Heart right ventricle (tissue), 16 donors: ENCODE measurements at regions not wholly inside any gene's neighbourhood (a gene's known extent, or its start where the extent isn't known, plus 50 kb on each side); places are given as distances from the start of the nearest gene placed in this dataset.

Source experiments
- ATAC-seq, 8 donors: fragments of 200-7000 bp; cut with Tn5 transposase; one replicate each; pipeline ENCODE4 v1.9.1; 2020; ENCODE audit warnings: mild to moderate bottlenecking in 8 of 8, moderate library complexity in 8 of 8, moderate number of reproducible peaks in 1 of 8
- DNase-seq, 2 donors: peaks; one replicate each; pipeline ENCODE4 v3.0.0-alpha.2; 2020
- H3K27ac ChIP-seq, 10 donors: fragments of 200-600 bp; sonication (generic) in 2 of 10; one replicate each; pipeline versions ENCODE4 v1.5.0 to v1.8.0; 2020 to 2022; ENCODE audit warnings: mild to moderate bottlenecking in 3 of 10
- H3K27me3 ChIP-seq, 7 donors: fragments of 200-600 bp; one replicate each; pipeline ENCODE4 v1.8.0; 2021 to 2022; ENCODE audit warnings: mild to moderate bottlenecking in 2 of 7
- H3K36me3 ChIP-seq, 9 donors: fragments of 200-600 bp; sonication (generic) in 1 of 9; one replicate each; pipeline versions ENCODE4 v1.5.0 to v1.8.0; 2020 to 2022; ENCODE audit warnings: mild to moderate bottlenecking in 2 of 9
- H3K4me1 ChIP-seq, 9 donors: fragments of 200-600 bp; sonication (generic) in 1 of 9; one replicate each; pipeline versions ENCODE4 v1.5.0 to v1.8.0; 2020 to 2022; ENCODE audit warnings: mild to moderate bottlenecking in 4 of 9
- H3K4me3 ChIP-seq, 10 donors: fragments of 200-600 bp; sonication (generic) in 2 of 10; one replicate each; pipeline versions ENCODE4 v1.5.0 to v1.8.0; 2020 to 2022; ENCODE audit warnings: mild to moderate bottlenecking in 7 of 10, moderate library complexity in 2 of 10
- H3K9me3 ChIP-seq, 11 donors: fragments of 200-600 bp in 10 of 11; sonication (generic) in 2 of 11; one replicate each; pipeline versions ENCODE4 v1.5.0 to v1.8.0; 2013 to 2022; ENCODE audit warnings: mild to moderate bottlenecking in 2 of 11, control low read depth in 1 of 11, moderate library complexity in 1 of 11
- WGBS, 2 donors: extraction: QIAGEN DNeasy Blood & Tissue Kit; methylation state at CpG; one replicate each; pipeline ENCODE4 v1.1.7; 2013; ENCODE audit warnings: inconsistent platforms in 1 of 2; 5-methylcytosine and 5-hydroxymethylcytosine counted together
- intact Hi-C, 10 donors: fragments of 100-400 bp; cut with DNase I; formaldehyde crosslinking; loops; one replicate each; pipeline versions ENCODE4 v1.11.1 to v1.14.2; 2022
- TF ChIP-seq, protein P1 (sequence below), 9 donors: fragments of 200-600 bp; sonication (generic) in 2 of 9; IDR thresholded peaks; one replicate each; pipeline versions ENCODE4 v1.5.0 to v1.8.0; 2021 to 2022; ENCODE audit warnings: antibody characterized with exemption in 9 of 9, mild to moderate bottlenecking in 5 of 9, moderate library complexity in 1 of 9
- donor health status: Arrhythmogenic right ventricular cardiomyopathy.
- donor health status: ischemic (EF 13 %, LVEDD 7.1; RV severe dilation, severe dysfunction).
- donor health status: healthy with polysubstance abuse.
- donor health status: DM: no; HTN: yes; CAD: no.
- donor health status: DM: no; HTN: no; CAD: no.
- donor health status: ischemic (EF 25% LVEDD 6.9; RV normal size, moderate dysfunction).
- donor health status: ischemic (EF 25% LVEDD 5.7; RV mildly dilated, moderate dysfunction).
- donor health status: healthy.
- donor health status: DM: yes; HTN: yes; CAD: no.
- donor health status: Ischemic cardiomyopathy.
- donor health status: ischemic (EF 35%, LVEDD 5.7; RV mildly dilated, moderate dysfunction).
- donor health status: nonischemic (EF 11% LVEDD 7.7; RV severe dilation, severe dysfunction).
- donor health status: DM: yes; HTN: yes; CAD: no.
- donor health status: PGD.
- donor health status: ischemic (EF 29% LVEDD 5.4; RV normal size, mild dysfunction).
- donor health status: nonischemic (EF 23%, LVEDD 6.1; RV moderate dilation, normal function).

DNA sequence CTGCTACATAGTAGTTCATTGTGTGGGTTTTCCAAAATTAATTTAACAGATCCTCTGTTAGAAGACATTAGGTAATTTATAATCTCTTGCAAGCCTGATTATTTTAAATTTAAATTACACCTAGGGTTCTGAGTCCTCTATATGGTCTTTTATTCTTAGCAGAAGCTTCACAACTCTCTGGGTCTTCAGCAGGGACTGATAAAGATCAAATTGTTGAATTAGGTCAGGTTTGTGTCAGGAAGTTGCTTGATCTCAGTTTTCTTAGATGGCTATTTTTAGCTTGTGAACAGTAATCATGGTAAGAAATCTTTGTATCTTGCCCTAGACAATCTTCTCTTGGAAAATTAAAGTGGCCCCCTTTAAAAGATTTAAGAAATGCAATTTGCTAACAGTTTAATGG lies 183.1 kb upstream of the HDAC9 start:
- DNase-seq (no peak), ATAC-seq (no peak)
- Histone ChIP-seq H3K27me3 (no peaks in the 10 kb centered on the region), H3K9me3 (peaks cover 0 to 4% (median 0%) of the 10 kb centered on the region in 11 donors), H3K4me3 (no peak overlapping the region), H3K4me1 (peaks cover 0 to 10% (median 8%) of the 10 kb centered on the region in 9 donors), H3K36me3 (no peaks in the 10 kb centered on the region), H3K27ac (no peak overlapping the region)
- TF ChIP-seq, protein P1, sequence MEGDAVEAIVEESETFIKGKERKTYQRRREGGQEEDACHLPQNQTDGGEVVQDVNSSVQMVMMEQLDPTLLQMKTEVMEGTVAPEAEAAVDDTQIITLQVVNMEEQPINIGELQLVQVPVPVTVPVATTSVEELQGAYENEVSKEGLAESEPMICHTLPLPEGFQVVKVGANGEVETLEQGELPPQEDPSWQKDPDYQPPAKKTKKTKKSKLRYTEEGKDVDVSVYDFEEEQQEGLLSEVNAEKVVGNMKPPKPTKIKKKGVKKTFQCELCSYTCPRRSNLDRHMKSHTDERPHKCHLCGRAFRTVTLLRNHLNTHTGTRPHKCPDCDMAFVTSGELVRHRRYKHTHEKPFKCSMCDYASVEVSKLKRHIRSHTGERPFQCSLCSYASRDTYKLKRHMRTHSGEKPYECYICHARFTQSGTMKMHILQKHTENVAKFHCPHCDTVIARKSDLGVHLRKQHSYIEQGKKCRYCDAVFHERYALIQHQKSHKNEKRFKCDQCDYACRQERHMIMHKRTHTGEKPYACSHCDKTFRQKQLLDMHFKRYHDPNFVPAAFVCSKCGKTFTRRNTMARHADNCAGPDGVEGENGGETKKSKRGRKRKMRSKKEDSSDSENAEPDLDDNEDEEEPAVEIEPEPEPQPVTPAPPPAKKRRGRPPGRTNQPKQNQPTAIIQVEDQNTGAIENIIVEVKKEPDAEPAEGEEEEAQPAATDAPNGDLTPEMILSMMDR (IDR thresholded peaks at IDR 0.05), result no peak
- intact Hi-C loops, result loop anchor here in 2 of 10 donors (10.0 kb wide), 2 partner anchors 98 to 608 kb away; no protein-coding TSS in a partner anchor

GRCh38 chr7:18313965-18314364 lies 181.6 kb upstream of the HDAC9 start:
- H3K27me3 ChIP-seq, result no peaks in the 10 kb centered on the region
- no peak overlapping the region for H3K27ac ChIP-seq
- intact Hi-C loops, result loop anchor here in 2 of 10 donors (10.0 kb wide), 2 partner anchors 99 to 609 kb away; no protein-coding TSS in a partner anchor
- H3K36me3 ChIP-seq, result no peaks in the 10 kb centered on the region
- DNase-seq, result no peak
- H3K4me3 ChIP-seq, result no peak overlapping the region
- peaks cover 0 to 4% (median 0%) of the 10 kb centered on the region in 11 donors for H3K9me3 ChIP-seq
- H3K4me1 ChIP-seq, result peaks cover 0 to 10% (median 8%) of the 10 kb centered on the region in 9 donors
- TF ChIP-seq, protein P1 (IDR thresholded peaks at IDR 0.05), result no peak
- ATAC-seq, result no peak

DNA sequence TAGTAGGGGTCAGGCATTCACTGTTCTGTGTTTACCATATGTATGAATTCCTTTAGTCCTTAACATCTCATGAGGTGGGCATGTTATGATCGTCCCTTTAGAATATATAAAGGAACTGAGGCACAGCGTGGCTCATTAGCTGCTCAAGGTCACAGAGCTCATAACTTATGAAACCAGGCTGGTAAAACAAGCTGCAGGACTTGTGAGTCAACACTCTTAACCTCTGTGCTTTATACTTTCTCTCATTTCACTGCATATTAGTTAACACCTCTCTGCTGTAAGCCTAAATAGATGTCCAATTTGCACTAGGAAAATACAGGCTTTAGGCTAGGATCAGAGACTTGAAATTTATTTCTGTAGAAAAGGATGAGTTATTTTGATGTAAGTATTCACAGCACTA lies 180.3 kb upstream of the HDAC9 start:
- TF ChIP-seq, protein P1 (IDR thresholded peaks at IDR 0.05), result no peak
- no peaks in the 10 kb centered on the region for H3K36me3 ChIP-seq
- H3K27me3 ChIP-seq, result no peaks in the 10 kb centered on the region
- H3K4me3 ChIP-seq, result no peak overlapping the region
- ATAC-seq, result no peak
- H3K27ac ChIP-seq, result no peak overlapping the region
- WGBS, 2 donors, result 87 to 94% methylated on average over 2 of the region's 2 CpGs
- intact Hi-C loops, result loop anchor here in 2 of 10 donors (10.0 kb wide), 2 partner anchors 100 to 610 kb away; no protein-coding TSS in a partner anchor
- H3K4me1 ChIP-seq, result peaks cover 0 to 10% (median 4%) of the 10 kb centered on the region in 9 donors
- H3K9me3 ChIP-seq, result peaks cover 0 to 4% (median 0%) of the 10 kb centered on the region in 11 donors
- DNase-seq, result no peak

DNA sequence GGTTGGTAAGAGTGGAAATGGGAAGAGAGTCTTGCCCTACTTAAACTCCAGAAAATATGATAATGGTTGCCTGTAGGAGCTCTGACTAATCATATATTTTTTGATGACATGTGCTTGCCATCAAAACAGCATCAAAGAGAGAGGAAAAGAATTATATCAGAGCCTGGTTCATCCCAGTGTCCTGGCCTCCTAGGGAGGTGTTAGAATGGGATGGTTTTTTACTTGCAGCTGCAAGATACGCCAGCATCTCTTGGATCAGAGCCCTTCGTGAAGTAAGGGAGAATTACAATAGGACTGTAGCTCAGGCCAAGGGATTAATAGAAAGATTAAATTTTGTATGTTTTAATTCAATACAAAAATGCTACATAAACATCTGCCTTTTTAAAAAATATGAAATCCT lies 177.6 kb upstream of the HDAC9 start:
- H3K9me3 ChIP-seq, result no peaks in the 10 kb centered on the region
- 89 to 96% methylated on average over 2 of the region's 2 CpGs for WGBS, 2 donors
- H3K4me3 ChIP-seq, result no peak overlapping the region
- TF ChIP-seq, protein P1 (IDR thresholded peaks at IDR 0.05), result no peak
- peak overlapping the region in 1 of 10 donors; percentile 4 for H3K27ac ChIP-seq
- H3K4me1 ChIP-seq, result peaks cover 0 to 10% (median 4%) of the 10 kb centered on the region in 9 donors
- no peaks in the 10 kb centered on the region for H3K27me3 ChIP-seq
- H3K36me3 ChIP-seq, result no peaks in the 10 kb centered on the region
- intact Hi-C loops, result loop anchor here in 2 of 10 donors (10.0 kb wide), 2 partner anchors 103 to 613 kb away; no protein-coding TSS in a partner anchor
- ATAC-seq (no peak), DNase-seq (no peak)
